ENCODE measurements at regions not wholly inside any gene's neighbourhood (a gene's known extent, or its start where the extent isn't known, plus 50 kb on each side); places are given as distances from the start of the nearest gene placed in this dataset.

DNA sequence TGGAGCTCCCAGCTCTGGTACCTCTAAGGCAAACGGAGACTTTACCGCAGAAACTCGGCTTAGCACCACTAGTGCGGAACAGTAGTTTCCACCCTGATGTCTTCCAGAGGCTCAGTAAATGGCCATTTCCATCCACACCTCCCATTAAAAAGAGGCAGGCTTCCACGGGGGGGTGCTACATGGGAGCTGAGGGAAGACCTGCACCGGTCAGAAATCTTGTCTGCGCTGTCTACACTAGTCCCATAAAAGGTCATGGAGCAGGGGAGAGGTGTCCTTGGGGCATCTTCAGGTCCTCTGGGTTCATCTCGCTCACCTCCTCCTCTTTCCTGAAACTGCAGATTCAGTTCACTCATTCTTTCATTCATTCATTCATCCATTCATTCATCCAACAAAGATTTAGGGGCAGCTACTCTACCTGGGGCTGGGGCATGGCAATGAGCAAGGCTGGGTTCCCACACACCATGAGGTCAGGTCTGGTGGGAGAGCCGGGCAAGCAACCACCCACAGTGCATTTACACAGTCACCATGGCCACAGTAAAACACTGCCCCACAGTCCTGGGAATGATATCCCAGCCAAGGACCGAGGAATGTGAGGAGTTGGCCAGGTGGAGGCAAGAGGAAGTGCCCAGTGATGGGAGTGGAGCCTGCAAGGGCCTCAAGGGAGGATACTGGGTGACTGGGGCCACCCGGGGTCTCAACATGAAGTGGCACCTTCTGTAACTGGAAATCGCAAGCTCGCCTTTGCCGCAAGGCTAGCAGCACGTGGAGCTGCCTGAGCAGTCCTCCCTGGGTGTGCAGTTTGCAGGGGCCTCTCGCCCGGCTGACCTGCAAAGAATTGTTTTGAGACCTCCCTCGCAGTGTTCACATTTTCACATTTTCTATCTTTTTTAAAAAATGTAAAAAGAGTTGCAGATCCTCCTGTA, 180.2 kb upstream of the RAB6C start:
- peaks cover 11 to 20% of the 10 kb centered on the region in 2 experiments; a peak in 4 of 5 replicates for H3K27me3 ChIP-seq (ENCODE audit: control insufficient read depth in 1 of 2, insufficient read depth in 2 of 2, low read length in 2 of 2)
- TF ChIP-seq SKI (IDR thresholded peaks at IDR 0.05; ENCODE audit: partially characterized antibody) (no peak), ZNF484 (CRISPR knock-in tag; IDR thresholded peaks at IDR 0.05; ENCODE audit: borderline replicate concordance, low read depth) (no peak), MTF1 (CRISPR knock-in tag; IDR thresholded peaks at IDR 0.05) (no peak), ZNF724P (CRISPR knock-in tag; IDR thresholded peaks at IDR 0.05; ENCODE audit: borderline replicate concordance) (no peak), ZKSCAN8 (CRISPR knock-in tag; IDR thresholded peaks at IDR 0.05; ENCODE audit: borderline replicate concordance) (no peak), ZNF253 (CRISPR knock-in tag; IDR thresholded peaks at IDR 0.05; ENCODE audit: borderline replicate concordance) (no peak), ATF1 (CRISPR knock-in tag; IDR thresholded peaks at IDR 0.05) (no peak), ZNF709 (CRISPR knock-in tag; IDR thresholded peaks at IDR 0.05) (no peak), SALL2 (CRISPR knock-in tag; IDR thresholded peaks at IDR 0.05) (no peak), SAP130 (CRISPR knock-in tag; IDR thresholded peaks at IDR 0.05; ENCODE audit: low read depth) (no peak), SYNCRIP (IDR thresholded peaks at IDR 0.05; ENCODE audit: insufficient read depth, low read depth, low read length) (no peak), ZNF792 (CRISPR knock-in tag; IDR thresholded peaks at IDR 0.05) (no peak)
- TF ChIP-seq, protein P1, sequence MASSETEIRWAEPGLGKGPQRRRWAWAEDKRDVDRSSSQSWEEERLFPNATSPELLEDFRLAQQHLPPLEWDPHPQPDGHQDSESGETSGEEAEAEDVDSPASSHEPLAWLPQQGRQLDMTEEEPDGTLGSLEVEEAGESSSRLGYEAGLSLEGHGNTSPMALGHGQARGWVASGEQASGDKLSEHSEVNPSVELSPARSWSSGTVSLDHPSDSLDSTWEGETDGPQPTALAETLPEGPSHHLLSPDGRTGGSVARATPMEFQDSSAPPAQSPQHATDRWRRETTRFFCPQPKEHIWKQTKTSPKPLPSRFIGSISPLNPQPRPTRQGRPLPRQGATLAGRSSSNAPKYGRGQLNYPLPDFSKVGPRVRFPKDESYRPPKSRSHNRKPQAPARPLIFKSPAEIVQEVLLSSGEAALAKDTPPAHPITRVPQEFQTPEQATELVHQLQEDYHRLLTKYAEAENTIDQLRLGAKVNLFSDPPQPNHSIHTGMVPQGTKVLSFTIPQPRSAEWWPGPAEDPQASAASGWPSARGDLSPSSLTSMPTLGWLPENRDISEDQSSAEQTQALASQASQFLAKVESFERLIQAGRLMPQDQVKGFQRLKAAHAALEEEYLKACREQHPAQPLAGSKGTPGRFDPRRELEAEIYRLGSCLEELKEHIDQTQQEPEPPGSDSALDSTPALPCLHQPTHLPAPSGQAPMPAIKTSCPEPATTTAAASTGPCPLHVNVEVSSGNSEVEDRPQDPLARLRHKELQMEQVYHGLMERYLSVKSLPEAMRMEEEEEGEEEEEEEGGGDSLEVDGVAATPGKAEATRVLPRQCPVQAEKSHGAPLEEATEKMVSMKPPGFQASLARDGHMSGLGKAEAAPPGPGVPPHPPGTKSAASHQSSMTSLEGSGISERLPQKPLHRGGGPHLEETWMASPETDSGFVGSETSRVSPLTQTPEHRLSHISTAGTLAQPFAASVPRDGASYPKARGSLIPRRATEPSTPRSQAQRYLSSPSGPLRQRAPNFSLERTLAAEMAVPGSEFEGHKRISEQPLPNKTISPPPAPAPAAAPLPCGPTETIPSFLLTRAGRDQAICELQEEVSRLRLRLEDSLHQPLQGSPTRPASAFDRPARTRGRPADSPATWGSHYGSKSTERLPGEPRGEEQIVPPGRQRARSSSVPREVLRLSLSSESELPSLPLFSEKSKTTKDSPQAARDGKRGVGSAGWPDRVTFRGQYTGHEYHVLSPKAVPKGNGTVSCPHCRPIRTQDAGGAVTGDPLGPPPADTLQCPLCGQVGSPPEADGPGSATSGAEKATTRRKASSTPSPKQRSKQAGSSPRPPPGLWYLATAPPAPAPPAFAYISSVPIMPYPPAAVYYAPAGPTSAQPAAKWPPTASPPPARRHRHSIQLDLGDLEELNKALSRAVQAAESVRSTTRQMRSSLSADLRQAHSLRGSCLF (CRISPR knock-in tag; IDR thresholded peaks at IDR 0.05; ENCODE audit: borderline replicate concordance): no peak
- TF ChIP-seq, protein P2, sequence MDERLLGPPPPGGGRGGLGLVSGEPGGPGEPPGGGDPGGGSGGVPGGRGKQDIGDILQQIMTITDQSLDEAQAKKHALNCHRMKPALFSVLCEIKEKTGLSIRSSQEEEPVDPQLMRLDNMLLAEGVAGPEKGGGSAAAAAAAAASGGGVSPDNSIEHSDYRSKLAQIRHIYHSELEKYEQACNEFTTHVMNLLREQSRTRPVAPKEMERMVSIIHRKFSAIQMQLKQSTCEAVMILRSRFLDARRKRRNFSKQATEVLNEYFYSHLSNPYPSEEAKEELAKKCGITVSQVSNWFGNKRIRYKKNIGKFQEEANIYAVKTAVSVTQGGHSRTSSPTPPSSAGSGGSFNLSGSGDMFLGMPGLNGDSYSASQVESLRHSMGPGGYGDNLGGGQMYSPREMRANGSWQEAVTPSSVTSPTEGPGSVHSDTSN (CRISPR knock-in tag; IDR thresholded peaks at IDR 0.05): no peak
- TF ChIP-seq, protein P3, sequence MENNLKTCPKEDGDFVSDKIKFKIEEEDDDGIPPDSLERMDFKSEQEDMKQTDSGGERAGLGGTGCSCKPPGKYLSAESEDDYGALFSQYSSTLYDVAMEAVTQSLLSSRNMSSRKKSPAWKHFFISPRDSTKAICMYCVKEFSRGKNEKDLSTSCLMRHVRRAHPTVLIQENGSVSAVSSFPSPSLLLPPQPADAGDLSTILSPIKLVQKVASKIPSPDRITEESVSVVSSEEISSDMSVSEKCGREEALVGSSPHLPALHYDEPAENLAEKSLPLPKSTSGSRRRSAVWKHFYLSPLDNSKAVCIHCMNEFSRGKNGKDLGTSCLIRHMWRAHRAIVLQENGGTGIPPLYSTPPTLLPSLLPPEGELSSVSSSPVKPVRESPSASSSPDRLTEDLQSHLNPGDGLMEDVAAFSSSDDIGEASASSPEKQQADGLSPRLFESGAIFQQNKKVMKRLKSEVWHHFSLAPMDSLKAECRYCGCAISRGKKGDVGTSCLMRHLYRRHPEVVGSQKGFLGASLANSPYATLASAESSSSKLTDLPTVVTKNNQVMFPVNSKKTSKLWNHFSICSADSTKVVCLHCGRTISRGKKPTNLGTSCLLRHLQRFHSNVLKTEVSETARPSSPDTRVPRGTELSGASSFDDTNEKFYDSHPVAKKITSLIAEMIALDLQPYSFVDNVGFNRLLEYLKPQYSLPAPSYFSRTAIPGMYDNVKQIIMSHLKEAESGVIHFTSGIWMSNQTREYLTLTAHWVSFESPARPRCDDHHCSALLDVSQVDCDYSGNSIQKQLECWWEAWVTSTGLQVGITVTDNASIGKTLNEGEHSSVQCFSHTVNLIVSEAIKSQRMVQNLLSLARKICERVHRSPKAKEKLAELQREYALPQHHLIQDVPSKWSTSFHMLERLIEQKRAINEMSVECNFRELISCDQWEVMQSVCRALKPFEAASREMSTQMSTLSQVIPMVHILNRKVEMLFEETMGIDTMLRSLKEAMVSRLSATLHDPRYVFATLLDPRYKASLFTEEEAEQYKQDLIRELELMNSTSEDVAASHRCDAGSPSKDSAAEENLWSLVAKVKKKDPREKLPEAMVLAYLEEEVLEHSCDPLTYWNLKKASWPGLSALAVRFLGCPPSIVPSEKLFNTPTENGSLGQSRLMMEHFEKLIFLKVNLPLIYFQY (CRISPR knock-in tag; IDR thresholded peaks at IDR 0.05; ENCODE audit: borderline replicate concordance): no peak

More for the DNA sequence above, 180.2 kb upstream of the RAB6C start:
- 37% methylated on average over 17 of the region's 18 CpGs for WGBS (ENCODE audit: low lambda C conversion rate)
- H2AFZ ChIP-seq (ENCODE audit: low read length): no peak overlapping the region
- ATAC-seq: no peak
- H3K4me2 ChIP-seq (ENCODE audit: low read depth, low read length): no peak overlapping the region
- H3K27ac ChIP-seq (ENCODE audit: extremely low read length, insufficient read depth, low read length): no peak overlapping the region
- no peak for FAIRE-seq
- H4K20me1 ChIP-seq (ENCODE audit: insufficient read depth, low read length): no peaks in the 10 kb centered on the region
- no peaks in the 10 kb centered on the region for H3K9me3 ChIP-seq (ENCODE audit: low read length)
- CTCF ChIA-PET (ENCODE audit: low intra/inter-chr PET ratio, low total read pairs): no interaction called here
- in situ Hi-C loops (cut with HindIII; ENCODE audit: extremely low pct_ligation_motif_present, low pct_unique_long_range_greater_than_20kb) (no loop called here), intact Hi-C loops (cut with micrococcal nuclease; ENCODE audit: unreplicated experiment) (no loop called here)
- H3K36me3 ChIP-seq (replicated peaks in 1 of 2; ENCODE audit: control insufficient read depth in 1 of 2, insufficient read depth in 2 of 2, low read length in 2 of 2): no peaks in the 10 kb centered on the region
- H3K79me2 ChIP-seq (ENCODE audit: insufficient read depth, low read length): no peaks in the 10 kb centered on the region
- no peak overlapping the region for H3K4me3 ChIP-seq (replicated peaks in 1 of 3; ENCODE audit: insufficient read depth in 1 of 3, low read depth in 2 of 3, low read length in 3 of 3)
- BruUV-seq (replicated peaks): no TSS peak
- no peak overlapping the region for H3K9ac ChIP-seq (ENCODE audit: insufficient read depth, low read depth, low read length)
- no peak for DNase-seq (ENCODE audit: low spot score)
- no peaks in the 10 kb centered on the region for H3K4me1 ChIP-seq (ENCODE audit: insufficient read depth, low read length)
- POLR2A ChIA-PET: no interaction called here
